Epithelial cell of proximal tubule (primary cell): ENCODE measurements at regions not wholly inside any gene's neighbourhood (a gene's known extent, or its start where the extent isn't known, plus 50 kb on each side); places are given as distances from the start of the nearest gene placed in this dataset.

Experiments used
- DNase-seq: peaks from one replicate; pipeline ENCODE4 v3.0.0-alpha.2; 2011; ENCODE audit warnings: low read depth
- H3K4me3 ChIP-seq: 2 replicates; pipeline ENCODE4 v1.5.1; 2011; ENCODE audit warnings: low read depth, mild to moderate bottlenecking, low read length
- CTCF ChIP-seq: conservative IDR thresholded peaks from 2 replicates; pipeline ENCODE4 v1.5.1; 2012; ENCODE audit warnings: low read depth, mild to moderate bottlenecking, low read length

- DNase-seq = no peak
- H3K4me3 ChIP-seq = no peak overlapping the region
- no peak for TF ChIP-seq CTCF
Measured at GRCh38 chr4:27594922-27595321, 734.3 kb downstream of the STIM2 start.

GRCh38 chr4:27595571-27596360 lies 735.1 kb downstream of the STIM2 start:
- H3K4me3 ChIP-seq = no peak overlapping the region
- no peak for TF ChIP-seq CTCF
- no peak for DNase-seq

GRCh38 chr4:27602172-27602571 lies 741.5 kb downstream of the STIM2 start:
- DNase-seq = no peak
- TF ChIP-seq CTCF = no peak
- H3K4me3 ChIP-seq = no peak overlapping the region

GRCh38 chr4:27604692-27605091 lies 744.1 kb downstream of the STIM2 start:
- DNase-seq = no peak
- no peak for TF ChIP-seq CTCF
- no peak overlapping the region for H3K4me3 ChIP-seq

GRCh38 chr4:27616166-27616565 lies 755.5 kb downstream of the STIM2 start:
- TF ChIP-seq CTCF = no peak
- DNase-seq = peak; percentile 87
- no peak overlapping the region for H3K4me3 ChIP-seq

- no peak for TF ChIP-seq CTCF
- no peak overlapping the region for H3K4me3 ChIP-seq
- DNase-seq = no peak
Measured at GRCh38 chr4:27619435-27619834, 758.8 kb downstream of the STIM2 start.

- no peak overlapping the region for H3K4me3 ChIP-seq
- TF ChIP-seq CTCF = no peak
- DNase-seq = no peak
Measured at GRCh38 chr4:27620886-27621285, 760.2 kb downstream of the STIM2 start.
